ENCODE measurements at regions not wholly inside any gene's neighbourhood (a gene's known extent, or its start where the extent isn't known, plus 50 kb on each side); places are given as distances from the start of the nearest gene placed in this dataset.

DNA sequence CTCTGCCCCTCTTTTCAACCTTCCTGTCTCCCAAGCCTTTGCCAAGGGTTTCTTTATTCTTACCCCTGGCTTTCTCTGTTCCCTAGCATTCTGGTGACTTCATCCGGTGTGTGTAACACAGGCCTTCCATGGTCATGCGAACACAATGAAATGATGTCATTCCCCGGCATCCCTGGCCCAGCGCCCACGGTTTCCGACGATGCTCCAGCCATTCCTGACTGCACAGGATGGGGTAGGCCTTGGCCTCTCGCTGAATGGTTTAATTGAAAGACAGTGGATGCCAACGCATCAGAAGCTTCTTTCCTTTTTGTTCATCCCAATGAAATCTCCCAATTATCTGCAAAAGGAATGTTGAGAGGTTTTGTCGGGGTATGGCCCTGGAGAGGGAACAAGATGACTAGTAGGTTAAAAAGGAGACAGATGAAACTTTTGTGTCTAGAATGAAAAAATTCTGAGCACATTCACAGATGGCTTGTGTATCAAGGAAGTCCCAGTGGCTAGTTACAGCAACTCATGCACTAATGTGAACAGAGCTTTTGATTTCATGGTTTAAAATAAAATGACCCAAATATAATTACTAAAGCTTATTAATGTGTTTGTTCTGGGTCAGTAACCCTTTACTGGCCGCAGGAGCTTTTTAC, 655.0 kb downstream of the QKI start:
- TF ChIP-seq CTCF (IDR thresholded peaks at IDR 0.05) (no peak), POLR2A (IDR thresholded peaks at IDR 0.05) (no peak)
